HFFc6 (cell line): ENCODE measurements at regions not wholly inside any gene's neighbourhood (a gene's known extent, or its start where the extent isn't known, plus 50 kb on each side); places are given as distances from the start of the nearest gene placed in this dataset.
"Not testable (repeated sequence)": the region's sequence is repeated elsewhere in the genome, so short reads cannot be mapped to it uniquely, and the experiment has no call there.

ENCODE experiments used
- DNase-seq: peaks from one replicate; pipeline ENCODE4 v3.0.0-alpha.2; 2018
- H3K27ac Mint-ChIP-seq: 2 replicates; pipeline ENCODE4 v1.8.0; 2020; ENCODE audit warnings: mild to moderate bottlenecking, mixed read lengths
- H3K27me3 Mint-ChIP-seq: 2 replicates; pipeline ENCODE4 v1.8.0; 2021; ENCODE audit warnings: mild to moderate bottlenecking, moderate library complexity, mixed read lengths; ENCODE audit not compliant: insufficient read depth
- H3K36me3 Mint-ChIP-seq: 2 replicates; pipeline ENCODE4 v1.8.0; 2021; ENCODE audit warnings: low read depth, mixed read lengths
- H3K4me1 Mint-ChIP-seq: 2 replicates; pipeline ENCODE4 v1.8.0; 2020; ENCODE audit warnings: low read depth, mixed read lengths
- H3K4me3 Mint-ChIP-seq: 2 replicates; pipeline ENCODE4 v1.8.0; 2020; ENCODE audit warnings: mild to moderate bottlenecking, moderate library complexity, mixed read lengths
- H3K9me3 Mint-ChIP-seq: 2 replicates; pipeline ENCODE4 v1.8.0; 2020; ENCODE audit warnings: mild to moderate bottlenecking, mixed read lengths
- TF ChIP-seq, protein P1 (sequence below): fragments of 200-600 bp; sonication (generic); IDR thresholded peaks from 2 replicates; pipeline ENCODE4 v1.5.0; 2021; ENCODE audit warnings: antibody characterized with exemption, mild to moderate bottlenecking

DNA sequence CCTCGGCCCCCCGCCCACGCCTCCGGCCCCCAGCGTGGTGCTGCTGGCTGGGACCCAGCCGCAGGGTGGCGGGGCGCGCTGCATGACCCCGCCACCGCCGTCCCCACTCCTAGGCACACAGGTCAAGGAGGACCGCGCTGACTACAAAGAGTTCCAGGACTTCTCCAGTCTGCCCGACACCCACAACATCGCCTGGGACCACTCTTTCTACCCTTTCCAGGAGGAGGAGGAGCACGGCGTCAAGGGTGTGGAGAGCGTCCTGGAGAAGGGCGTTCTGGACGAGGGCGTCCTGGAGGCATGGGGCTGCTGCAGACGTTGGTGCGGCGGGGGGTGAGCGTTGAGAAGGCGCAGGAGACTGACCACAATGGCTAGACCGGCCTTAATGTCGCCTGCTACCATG, 101.7 kb upstream of the OR4C13 start:
- not testable (repeated sequence) for H3K27me3 Mint-ChIP-seq, H3K4me1 Mint-ChIP-seq, DNase-seq, H3K27ac Mint-ChIP-seq, H3K4me3 Mint-ChIP-seq, H3K36me3 Mint-ChIP-seq
- H3K9me3 Mint-ChIP-seq: peaks cover 23% of the 10 kb centered on the region

DNA sequence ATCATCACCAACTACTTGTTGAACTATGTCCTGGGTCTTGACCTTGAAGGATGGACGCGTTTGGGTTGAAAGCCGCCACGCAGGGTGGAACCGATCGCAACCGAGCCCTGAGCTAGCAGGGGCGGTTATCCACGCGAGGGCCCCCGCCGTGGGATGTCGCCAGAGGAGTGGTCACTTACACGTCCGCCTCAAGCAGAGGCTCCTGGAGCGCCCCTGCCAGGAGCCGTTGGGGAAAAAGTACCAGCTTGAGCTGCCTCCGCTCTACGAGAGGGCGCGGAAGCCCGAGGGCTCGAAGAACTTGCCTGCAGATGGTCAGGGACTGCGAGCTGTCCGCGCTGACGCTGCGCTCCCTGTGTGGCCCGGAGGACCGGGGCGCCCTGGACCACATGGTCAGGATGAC, 100.7 kb upstream of the OR4C13 start:
- peaks cover 5% of the 10 kb centered on the region; the same call in 1 of the 2 replicates for H3K36me3 Mint-ChIP-seq
- peaks cover 27% of the 10 kb centered on the region for H3K9me3 Mint-ChIP-seq
- DNase-seq: no peak
- no peaks in the 10 kb centered on the region; the same call in 1 of the 2 replicates for H3K27me3 Mint-ChIP-seq
- H3K4me3 Mint-ChIP-seq: no peak overlapping the region
- no peak overlapping the region for H3K27ac Mint-ChIP-seq
- TF ChIP-seq, protein P1, sequence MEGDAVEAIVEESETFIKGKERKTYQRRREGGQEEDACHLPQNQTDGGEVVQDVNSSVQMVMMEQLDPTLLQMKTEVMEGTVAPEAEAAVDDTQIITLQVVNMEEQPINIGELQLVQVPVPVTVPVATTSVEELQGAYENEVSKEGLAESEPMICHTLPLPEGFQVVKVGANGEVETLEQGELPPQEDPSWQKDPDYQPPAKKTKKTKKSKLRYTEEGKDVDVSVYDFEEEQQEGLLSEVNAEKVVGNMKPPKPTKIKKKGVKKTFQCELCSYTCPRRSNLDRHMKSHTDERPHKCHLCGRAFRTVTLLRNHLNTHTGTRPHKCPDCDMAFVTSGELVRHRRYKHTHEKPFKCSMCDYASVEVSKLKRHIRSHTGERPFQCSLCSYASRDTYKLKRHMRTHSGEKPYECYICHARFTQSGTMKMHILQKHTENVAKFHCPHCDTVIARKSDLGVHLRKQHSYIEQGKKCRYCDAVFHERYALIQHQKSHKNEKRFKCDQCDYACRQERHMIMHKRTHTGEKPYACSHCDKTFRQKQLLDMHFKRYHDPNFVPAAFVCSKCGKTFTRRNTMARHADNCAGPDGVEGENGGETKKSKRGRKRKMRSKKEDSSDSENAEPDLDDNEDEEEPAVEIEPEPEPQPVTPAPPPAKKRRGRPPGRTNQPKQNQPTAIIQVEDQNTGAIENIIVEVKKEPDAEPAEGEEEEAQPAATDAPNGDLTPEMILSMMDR: no peak
- no peaks in the 10 kb centered on the region for H3K4me1 Mint-ChIP-seq

DNA sequence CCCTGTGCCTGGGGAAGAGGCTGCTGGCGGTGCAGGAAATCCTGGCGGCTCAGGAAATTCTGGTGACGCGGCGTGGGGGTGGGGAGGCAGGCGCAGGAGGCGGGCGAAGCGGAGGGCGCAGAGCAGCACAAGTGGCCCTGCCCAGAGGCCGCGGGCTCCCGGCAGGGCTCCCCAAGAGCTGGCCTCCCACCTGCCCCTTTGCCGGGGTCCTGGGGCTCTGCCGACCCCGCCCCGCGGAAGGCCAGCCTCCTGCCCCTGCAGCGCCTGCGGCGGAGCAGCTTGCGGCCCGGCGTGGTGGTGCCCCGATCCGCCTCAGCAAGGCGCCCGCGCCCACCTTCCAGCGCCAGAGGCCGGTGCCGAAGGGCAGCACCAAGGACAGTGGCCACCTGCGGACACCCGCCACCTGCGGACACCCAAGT, 100.2 kb upstream of the OR4C13 start:
- DNase-seq: no peak
- TF ChIP-seq, protein P1: no peak

DNA sequence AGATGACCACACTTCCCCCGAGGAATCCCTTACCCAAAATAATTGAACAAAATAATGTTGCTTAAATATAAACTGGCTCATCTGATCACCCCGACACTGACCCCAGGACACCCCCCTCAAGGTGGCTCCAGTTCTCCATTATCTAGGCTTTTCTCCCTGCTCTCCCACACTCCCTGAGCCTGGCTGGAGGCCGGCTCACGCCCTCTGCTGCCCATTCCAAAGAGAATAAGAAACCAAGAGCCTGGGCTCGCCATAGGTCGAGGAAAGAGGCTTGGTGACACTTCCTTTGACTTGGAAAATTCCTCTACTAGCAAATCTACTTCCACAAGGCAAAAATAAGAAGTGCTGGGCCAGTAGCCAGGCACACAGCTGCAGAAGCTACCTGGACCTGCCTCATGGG, 63.3 kb upstream of the OR4C13 start:
- DNase-seq, H3K27me3 Mint-ChIP-seq, H3K4me1 Mint-ChIP-seq, H3K36me3 Mint-ChIP-seq, H3K4me3 Mint-ChIP-seq, H3K27ac Mint-ChIP-seq: not testable (repeated sequence)
- peaks cover 35% of the 10 kb centered on the region for H3K9me3 Mint-ChIP-seq

More for the DNA sequence above, 100.2 kb upstream of the OR4C13 start:
- Mint-ChIP-seq H3K4me1 (no peaks in the 10 kb centered on the region), H3K4me3 (no peak overlapping the region), H3K27ac (no peak overlapping the region), H3K9me3 (peaks cover 28% of the 10 kb centered on the region), H3K27me3 (no peaks in the 10 kb centered on the region; the same call in 1 of the 2 replicates), H3K36me3 (peaks cover 5% of the 10 kb centered on the region; the same call in 1 of the 2 replicates)

DNA sequence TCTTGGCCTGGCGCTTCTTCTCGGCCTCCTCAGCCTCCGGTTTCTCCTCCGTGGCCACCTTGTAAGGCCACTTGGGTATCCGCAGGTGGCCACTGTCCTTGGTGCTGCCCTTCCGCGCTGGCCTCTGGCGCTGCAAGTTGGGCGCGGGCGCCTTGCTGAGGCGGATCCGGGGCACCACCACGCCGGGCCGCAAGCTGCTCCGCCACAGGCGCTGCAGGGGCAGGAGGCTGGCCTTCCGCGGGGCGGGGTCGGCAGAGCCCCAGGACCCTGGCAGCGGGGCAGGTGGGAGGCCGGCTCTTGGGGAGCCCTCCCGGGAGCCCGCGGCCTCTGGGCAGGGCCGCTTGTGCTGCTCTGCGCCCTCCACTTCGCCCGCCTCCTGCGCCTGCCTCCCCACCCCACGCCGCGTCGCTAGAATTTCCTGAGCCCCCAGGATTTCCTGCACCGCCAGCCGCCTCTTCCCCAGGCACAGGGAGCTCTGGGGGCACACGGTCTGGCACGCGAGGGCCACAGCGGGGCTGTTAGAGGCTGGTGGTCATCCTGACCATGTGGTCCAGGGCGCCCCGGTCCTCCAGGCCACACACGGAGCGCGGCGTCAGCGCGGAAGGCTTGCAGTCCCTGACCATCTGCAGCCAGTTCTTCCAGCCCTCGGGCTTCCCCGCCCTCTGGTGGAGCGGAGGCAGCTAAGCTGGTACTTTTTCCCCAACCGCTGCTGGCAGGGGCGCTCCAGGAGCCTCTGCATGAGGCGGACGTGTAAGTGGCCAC, 60.1 kb upstream of the OR4C13 start:
- H3K4me3 Mint-ChIP-seq, H3K36me3 Mint-ChIP-seq, H3K27ac Mint-ChIP-seq, DNase-seq, H3K4me1 Mint-ChIP-seq, H3K27me3 Mint-ChIP-seq: not testable (repeated sequence)
- peaks cover 35% of the 10 kb centered on the region for H3K9me3 Mint-ChIP-seq

DNA sequence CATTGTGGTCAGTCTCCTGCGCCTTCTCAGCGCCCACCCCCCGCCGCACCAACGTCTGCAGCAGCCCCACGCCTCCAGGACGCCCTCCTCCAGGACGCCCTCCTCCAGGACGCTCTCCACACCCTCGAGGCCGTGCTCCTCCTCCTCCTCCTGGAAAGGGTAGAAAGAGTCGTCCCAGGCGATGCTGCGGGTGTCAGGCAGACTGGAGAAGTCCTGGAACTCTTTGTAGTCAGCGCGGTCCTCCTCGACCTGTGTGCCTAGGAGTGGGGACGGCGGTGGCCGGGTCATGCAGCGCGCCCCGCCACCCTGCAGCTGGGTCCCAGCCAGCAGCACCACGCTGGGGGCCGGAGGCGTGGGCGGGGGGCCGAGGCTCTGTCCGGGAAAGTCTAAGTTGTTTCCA, 58.7 kb upstream of the OR4C13 start:
- not testable (repeated sequence) for H3K36me3 Mint-ChIP-seq, H3K27me3 Mint-ChIP-seq, H3K27ac Mint-ChIP-seq, H3K4me1 Mint-ChIP-seq, H3K4me3 Mint-ChIP-seq, DNase-seq
- H3K9me3 Mint-ChIP-seq: peaks cover 30% of the 10 kb centered on the region
